Esophagus squamous epithelium (tissue), 5 donors: ENCODE measurements at regions not wholly inside any gene's neighbourhood (a gene's known extent, or its start where the extent isn't known, plus 50 kb on each side); places are given as distances from the start of the nearest gene placed in this dataset.

Experiments used
- DNase-seq: peaks from one replicate; lab custom pipeline; 2025; lab: John Stamatoyannopoulos, UW
- H3K27ac ChIP-seq, 4 donors: fragments of 200-600 bp; sonication (generic); one replicate each; pipeline ENCODE4 v1.5.1; 2016 to 2019; ENCODE audit warnings: mild to moderate bottlenecking in 1 of 4
- H3K27me3 ChIP-seq, 4 donors: fragments of 200-600 bp; sonication (generic); 1 replicate in 3 of 4; 2 replicates in 1 of 4; pipeline versions ENCODE4 v1.5.1 to v1.6.0; 2017 to 2021; ENCODE audit warnings: antibody characterized with exemption in 1 of 4
- H3K36me3 ChIP-seq, 3 donors: fragments of 200-600 bp; sonication (generic); one replicate each; pipeline ENCODE4 v1.5.1; 2016 to 2019
- H3K4me1 ChIP-seq, 3 donors: fragments of 200-600 bp; sonication (generic); one replicate each; pipeline ENCODE4 v1.5.1; 2017 to 2019
- H3K4me3 ChIP-seq, 4 donors: fragments of 200-600 bp; sonication (generic); 1 replicate in 3 of 4; 2 replicates in 1 of 4; pipeline ENCODE4 v1.5.1; 2016 to 2019; ENCODE audit warnings: mild to moderate bottlenecking in 2 of 4, moderate library complexity in 1 of 4
- H3K9me3 ChIP-seq, 3 donors: fragments of 200-600 bp; sonication (generic); one replicate each; pipeline ENCODE4 v1.5.1; 2016 to 2019
- CTCF ChIP-seq, 6 experiments: fragments of 450-650 bp in 4 of 6; fragments of 200-600 bp in 2 of 6; sonication (generic) in 2 of 6; IDR thresholded peaks; one replicate each; pipeline ENCODE4 v1.5.1; 2016 to 2019; ENCODE audit warnings: antibody characterized with exemption in 6 of 6, mild to moderate bottlenecking in 4 of 6, moderate library complexity in 4 of 6
- POLR2A ChIP-seq, 4 donors: fragments of 450-650 bp; IDR thresholded peaks; one replicate each; pipeline ENCODE4 v1.6.1; 2017; ENCODE audit warnings: antibody characterized with exemption in 4 of 4, mild to moderate bottlenecking in 4 of 4, moderate library complexity in 3 of 4
- WGBS, 2 donors: methylation state at CpG; one replicate each; pipeline ENCODE4 v1.1.5; 2018; 5-methylcytosine and 5-hydroxymethylcytosine counted together
- intact Hi-C: fragments of 100-400 bp; cut with DNase I; formaldehyde crosslinking; loops from one replicate; pipeline ENCODE4 v1.15.0; 2022
- donor health status: DM: yes; HTN: yes; CAD: no.

GRCh38 chr7:131147604-131148003 is 180.1 kb upstream of the MKLN1 start:
- no peak for DNase-seq
- H3K27me3 ChIP-seq, result no peaks in the 10 kb centered on the region
- TF ChIP-seq CTCF (IDR thresholded peaks at IDR 0.05) (no peak), POLR2A (IDR thresholded peaks at IDR 0.05) (no peak)
- H3K36me3 ChIP-seq, result no peaks in the 10 kb centered on the region
- intact Hi-C loops, result no loop called here
- H3K9me3 ChIP-seq, result no peaks in the 10 kb centered on the region
- H3K27ac ChIP-seq, result no peak overlapping the region
- H3K4me3 ChIP-seq, result no peak overlapping the region
- H3K4me1 ChIP-seq, result no peaks in the 10 kb centered on the region

DNA sequence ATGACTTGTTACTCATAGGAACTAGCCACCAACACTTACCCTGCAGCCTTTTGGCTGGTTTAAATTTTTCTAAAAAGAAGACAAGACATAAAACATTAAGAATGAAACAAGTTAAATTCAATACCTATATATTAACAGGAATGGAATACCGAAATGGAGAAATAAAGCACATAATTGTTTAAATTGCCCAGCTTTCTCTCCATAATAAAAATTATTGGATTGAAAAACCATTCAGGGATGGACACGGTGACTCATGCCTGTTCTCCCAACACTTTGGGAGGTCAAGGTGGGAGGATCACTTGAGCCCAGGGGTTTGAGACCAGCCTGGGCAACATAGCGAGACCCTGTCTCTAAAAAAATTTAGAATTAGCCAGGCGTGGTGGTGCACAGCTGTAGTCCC is 179.4 kb upstream of the MKLN1 start:
- WGBS, 2 donors, result 93% methylated on average over 4 of the region's 4 CpGs

GRCh38 chr7:131148708-131149428 is 178.8 kb upstream of the MKLN1 start:
- WGBS, 2 donors, result 80 to 83% methylated on average over 10 of the region's 10 CpGs

More for the DNA sequence above, 179.4 kb upstream of the MKLN1 start:
- H3K27me3 ChIP-seq, result no peaks in the 10 kb centered on the region
- intact Hi-C loops, result no loop called here
- no peaks in the 10 kb centered on the region for H3K4me1 ChIP-seq
- H3K27ac ChIP-seq, result no peak overlapping the region
- DNase-seq, result no peak
- H3K36me3 ChIP-seq, result no peaks in the 10 kb centered on the region
- H3K4me3 ChIP-seq, result no peak overlapping the region
- no peaks in the 10 kb centered on the region for H3K9me3 ChIP-seq
- no peak for TF ChIP-seq CTCF (IDR thresholded peaks at IDR 0.05)
- TF ChIP-seq POLR2A (IDR thresholded peaks at IDR 0.05), result no peak

GRCh38 chr7:131149429-131149773 is 178.3 kb upstream of the MKLN1 start:
- Histone ChIP-seq H3K27me3 (no peaks in the 10 kb centered on the region), H3K9me3 (no peaks in the 10 kb centered on the region), H3K4me3 (no peak overlapping the region), H3K4me1 (no peaks in the 10 kb centered on the region), H3K27ac (no peak overlapping the region), H3K36me3 (no peaks in the 10 kb centered on the region)
- intact Hi-C loops, result no loop called here
- DNase-seq, result no peak
- no peak for TF ChIP-seq POLR2A (IDR thresholded peaks at IDR 0.05)
- no peak for TF ChIP-seq CTCF (IDR thresholded peaks at IDR 0.05)

More at GRCh38 chr7:131148708-131149428, 178.8 kb upstream of the MKLN1 start:
- H3K4me1 ChIP-seq, result no peaks in the 10 kb centered on the region
- H3K36me3 ChIP-seq, result no peaks in the 10 kb centered on the region
- intact Hi-C loops, result no loop called here
- DNase-seq, result no peak
- H3K9me3 ChIP-seq, result no peaks in the 10 kb centered on the region
- TF ChIP-seq POLR2A (IDR thresholded peaks at IDR 0.05), result no peak
- no peak for TF ChIP-seq CTCF (IDR thresholded peaks at IDR 0.05)
- H3K27me3 ChIP-seq, result no peaks in the 10 kb centered on the region
- no peak overlapping the region for H3K4me3 ChIP-seq
- H3K27ac ChIP-seq, result no peak overlapping the region

GRCh38 chr7:131149840-131150239 is 177.8 kb upstream of the MKLN1 start:
- intact Hi-C loops, result no loop called here
- Histone ChIP-seq H3K27me3 (no peaks in the 10 kb centered on the region), H3K27ac (no peak overlapping the region), H3K9me3 (no peaks in the 10 kb centered on the region), H3K4me3 (no peak overlapping the region), H3K4me1 (no peaks in the 10 kb centered on the region), H3K36me3 (no peaks in the 10 kb centered on the region)
- no peak for DNase-seq
- 55 to 81% methylated on average over 4 of the region's 4 CpGs for WGBS, 2 donors
- no peak for TF ChIP-seq POLR2A (IDR thresholded peaks at IDR 0.05)

GRCh38 chr7:131151034-131151433 is 176.6 kb upstream of the MKLN1 start:
- H3K4me3 ChIP-seq, result no peak overlapping the region
- WGBS, 2 donors, result 45 to 49% methylated on average over 3 of the region's 3 CpGs
- H3K9me3 ChIP-seq, result no peaks in the 10 kb centered on the region
- no peaks in the 10 kb centered on the region for H3K4me1 ChIP-seq
- H3K36me3 ChIP-seq, result no peaks in the 10 kb centered on the region
- no peak for TF ChIP-seq POLR2A (IDR thresholded peaks at IDR 0.05)
- TF ChIP-seq CTCF (IDR thresholded peaks at IDR 0.05), result no peak
- no peaks in the 10 kb centered on the region for H3K27me3 ChIP-seq
- intact Hi-C loops, result no loop called here
- no peak overlapping the region for H3K27ac ChIP-seq
- DNase-seq, result no peak
